Fibroblast of lung (primary cell): ENCODE measurements at regions not wholly inside any gene's neighbourhood (a gene's known extent, or its start where the extent isn't known, plus 50 kb on each side); places are given as distances from the start of the nearest gene placed in this dataset.

Source experiments
- DNase-seq, 2 donors: peaks; one replicate each; pipeline versions ENCODE4 v3.0.0 to v3.0.0-alpha.2; 2010; ENCODE audit warnings: low read depth in 2 of 2
- H2AFZ ChIP-seq: 2 replicates; pipeline ENCODE4 v1.5.1; 2012; ENCODE audit warnings: low read length, control low read depth, inconsistent platforms
- H3K27ac ChIP-seq: 2 replicates; pipeline ENCODE4 v1.5.1; 2011; ENCODE audit warnings: low read length, control low read depth; ENCODE audit not compliant: insufficient read depth
- H3K27me3 ChIP-seq: 2 replicates; pipeline ENCODE4 v1.5.1; 2011; ENCODE audit warnings: mild to moderate bottlenecking, low read length; ENCODE audit not compliant: control insufficient read depth, insufficient read depth
- H3K36me3 ChIP-seq: 2 replicates; pipeline ENCODE4 v1.5.1; 2011; ENCODE audit warnings: low read length; ENCODE audit not compliant: control insufficient read depth, insufficient read depth
- H3K4me1 ChIP-seq: 2 replicates; pipeline ENCODE4 v1.5.1; 2011; ENCODE audit warnings: low read length; ENCODE audit not compliant: control insufficient read depth, insufficient read depth; ENCODE audit errors: extremely low read depth
- H3K4me2 ChIP-seq: 2 replicates; pipeline ENCODE4 v1.5.1; 2011; ENCODE audit warnings: low read length, control low read depth; ENCODE audit not compliant: insufficient read depth; ENCODE audit errors: extremely low read depth
- H3K4me3 ChIP-seq, 4 experiments: fragments of 200-600 bp in 1 of 4; sonication (generic) in 1 of 4; replicated peaks in 1 of 4; 2 replicates each; pipeline ENCODE4 v1.5.1; 2011 to 2016; ENCODE audit warnings: low read length in 4 of 4, low read depth in 3 of 4, mild to moderate bottlenecking in 3 of 4, control low read depth in 2 of 4, inconsistent platforms in 1 of 4, mixed read lengths in 1 of 4; ENCODE audit not compliant: insufficient read depth in 1 of 4; ENCODE audit errors: control extremely low read depth in 1 of 4
- H3K79me2 ChIP-seq: 2 replicates; pipeline ENCODE4 v1.5.1; 2012; ENCODE audit warnings: mild to moderate bottlenecking, low read length, inconsistent platforms; ENCODE audit not compliant: control insufficient read depth, insufficient read depth
- H3K9ac ChIP-seq: 2 replicates; pipeline ENCODE4 v1.5.1; 2011; ENCODE audit warnings: mild to moderate bottlenecking, low read length, control low read depth; ENCODE audit not compliant: insufficient read depth
- H3K9me3 ChIP-seq: 2 replicates; pipeline ENCODE4 v1.5.1; 2012; ENCODE audit warnings: low read depth, low read length; ENCODE audit not compliant: control insufficient read depth, insufficient read depth
- H4K20me1 ChIP-seq: 2 replicates; pipeline ENCODE4 v1.5.1; 2011; ENCODE audit warnings: low read length; ENCODE audit not compliant: control insufficient read depth, insufficient read depth; ENCODE audit errors: extremely low read depth
- CTCF ChIP-seq, 2 donors: IDR thresholded peaks in 1 of 2; conservative IDR thresholded peaks in 1 of 2; 1 replicate in 1 of 2; 2 replicates in 1 of 2; pipeline ENCODE4 v1.5.1; 2011 to 2012; ENCODE audit warnings: low read length in 2 of 2, control low read depth in 1 of 2, inconsistent platforms in 1 of 2, low read depth in 1 of 2, mild to moderate bottlenecking in 1 of 2
- EZH2 ChIP-seq: IDR thresholded peaks from 2 replicates; pipeline ENCODE4 v1.5.1; 2012; ENCODE audit warnings: low read length, control low read depth, mild to moderate bottlenecking; ENCODE audit errors: missing control alignments

DNA sequence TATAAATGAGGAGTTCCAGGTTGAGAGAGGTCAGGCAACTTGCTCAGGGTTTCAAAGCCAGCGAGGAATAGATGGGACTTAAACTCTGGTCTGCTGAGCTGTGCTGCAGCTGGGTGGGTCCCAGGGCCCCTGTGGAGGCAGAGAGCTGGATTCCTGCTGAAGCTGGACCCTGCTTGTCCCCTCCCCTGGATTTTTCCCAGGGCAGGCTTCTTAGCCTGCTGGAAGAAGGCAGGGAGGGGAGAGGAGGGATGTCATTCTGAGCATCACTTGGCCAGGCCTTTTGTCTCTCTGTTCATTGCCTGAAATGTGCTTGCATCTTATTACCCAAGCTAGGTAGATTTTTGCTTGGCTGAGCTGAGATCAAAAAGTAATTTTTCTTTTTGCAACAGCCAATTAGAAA, 133.7 kb downstream of the DHX35 start:
- Histone ChIP-seq H4K20me1 (no peaks in the 10 kb centered on the region), H2AFZ (no peak overlapping the region), H3K9me3 (no peaks in the 10 kb centered on the region), H3K4me1 (no peaks in the 10 kb centered on the region), H3K4me2 (no peak overlapping the region), H3K4me3 (no peak overlapping the region), H3K79me2 (no peaks in the 10 kb centered on the region), H3K9ac (no peak overlapping the region), H3K27me3 (no peaks in the 10 kb centered on the region), H3K36me3 (no peaks in the 10 kb centered on the region), H3K27ac (no peak overlapping the region)
- DNase-seq, result no peak
- TF ChIP-seq EZH2, result no peak
- no peak for TF ChIP-seq CTCF (conservative IDR thresholded peaks at IDR 0.05 in 1 of 2, IDR thresholded peaks at IDR 0.05 in 1 of 2; ENCODE audit: low read depth in 1 of 2, low read length in 2 of 2)

- no peaks in the 10 kb centered on the region for H4K20me1 ChIP-seq
- H3K36me3 ChIP-seq, result no peaks in the 10 kb centered on the region
- no peak overlapping the region for H3K4me3 ChIP-seq
- no peak for DNase-seq
- TF ChIP-seq CTCF (conservative IDR thresholded peaks at IDR 0.05 in 1 of 2, IDR thresholded peaks at IDR 0.05 in 1 of 2; ENCODE audit: low read depth in 1 of 2, low read length in 2 of 2), result no peak
- TF ChIP-seq EZH2, result no peak
- no peaks in the 10 kb centered on the region for H3K27me3 ChIP-seq
- H2AFZ ChIP-seq, result no peak overlapping the region
- H3K9me3 ChIP-seq, result no peaks in the 10 kb centered on the region
- no peak overlapping the region for H3K9ac ChIP-seq
- H3K27ac ChIP-seq, result no peak overlapping the region
- H3K4me2 ChIP-seq, result no peak overlapping the region
- H3K4me1 ChIP-seq, result no peaks in the 10 kb centered on the region
- no peaks in the 10 kb centered on the region for H3K79me2 ChIP-seq
Observed at GRCh38 chr20:39094391-39094790, 132.2 kb downstream of the DHX35 start.

DNA sequence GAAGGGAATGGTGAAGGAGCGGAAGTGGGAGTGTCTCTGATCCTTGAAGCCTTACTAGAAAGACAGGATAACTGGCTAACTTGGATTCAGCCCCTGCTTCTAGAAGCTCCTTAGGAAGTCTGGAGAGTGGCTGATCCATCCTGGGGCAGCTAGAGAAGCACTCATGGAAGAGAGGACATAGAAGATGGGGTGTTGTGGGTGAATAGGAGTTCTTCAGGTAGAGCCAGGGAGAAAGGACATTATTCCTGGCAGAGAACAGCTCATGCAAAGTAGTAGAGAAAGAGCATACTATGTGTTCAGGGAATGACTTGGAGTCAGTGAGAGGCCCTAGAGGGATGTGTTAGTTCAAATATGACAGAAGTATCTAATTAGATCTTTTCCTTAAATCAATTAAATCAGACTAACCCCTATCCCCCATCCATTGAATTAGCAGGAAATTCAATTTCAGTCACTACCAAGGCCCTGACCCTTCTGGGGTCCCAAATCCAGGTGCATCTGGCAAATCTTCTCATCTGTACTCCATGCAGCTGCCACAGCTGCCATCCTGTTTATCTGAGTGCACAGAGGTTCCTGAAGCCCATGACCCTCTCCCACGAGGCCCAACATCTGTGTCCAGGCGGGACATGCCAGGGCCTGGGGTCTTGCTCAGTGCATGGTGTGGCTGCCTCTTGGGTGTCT, 130.7 kb downstream of the DHX35 start:
- Histone ChIP-seq H2AFZ (no peak overlapping the region), H3K4me2 (no peak overlapping the region), H4K20me1 (no peaks in the 10 kb centered on the region), H3K27me3 (no peaks in the 10 kb centered on the region), H3K27ac (no peak overlapping the region), H3K4me3 (no peak overlapping the region), H3K4me1 (no peaks in the 10 kb centered on the region), H3K79me2 (no peaks in the 10 kb centered on the region), H3K9ac (no peak overlapping the region), H3K9me3 (no peaks in the 10 kb centered on the region), H3K36me3 (no peaks in the 10 kb centered on the region)
- DNase-seq, result no peak
- TF ChIP-seq CTCF (conservative IDR thresholded peaks at IDR 0.05 in 1 of 2, IDR thresholded peaks at IDR 0.05 in 1 of 2; ENCODE audit: low read depth in 1 of 2, low read length in 2 of 2) (no peak), EZH2 (no peak)
